ENCODE measurements at regions not wholly inside any gene's neighbourhood (a gene's known extent, or its start where the extent isn't known, plus 50 kb on each side); places are given as distances from the start of the nearest gene placed in this dataset.

DNA sequence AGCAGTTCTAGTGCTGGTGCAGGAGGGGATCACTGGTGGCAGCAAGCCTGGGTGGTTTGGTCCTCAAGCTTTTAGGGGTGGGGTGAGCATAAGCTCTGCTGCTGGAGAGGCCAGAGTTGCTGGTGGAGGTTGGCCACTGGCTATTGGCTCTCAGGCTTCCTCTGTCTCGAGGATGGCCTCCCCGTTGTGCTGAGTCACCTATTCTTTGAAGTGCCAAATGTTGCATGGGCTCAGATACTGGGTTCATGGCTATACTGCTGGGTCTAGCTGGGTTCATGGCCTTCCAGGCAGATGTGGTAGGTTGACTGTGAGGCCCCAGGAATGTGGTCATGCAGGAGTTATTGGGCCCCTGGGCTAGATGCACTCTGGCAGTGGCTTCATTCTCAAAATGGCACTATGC is 466.3 kb downstream of the NAF1 start:
- H3K27ac ChIP-seq (ENCODE audit: low read depth, low read length) = no peak overlapping the region
- no peak overlapping the region for H3K4me3 ChIP-seq (ENCODE audit: low read depth, low read length)
- no peaks in the 10 kb centered on the region for H3K4me1 ChIP-seq (ENCODE audit: control insufficient read depth, insufficient read depth, low read length)
- no peak overlapping the region for H3K9ac ChIP-seq (ENCODE audit: low read depth, low read length)
- no peaks in the 10 kb centered on the region for H3K27me3 ChIP-seq (ENCODE audit: control insufficient read depth, insufficient read depth, low read length)
- H3K9me3 ChIP-seq (ENCODE audit: control insufficient read depth, insufficient read depth, low read length) = no peaks in the 10 kb centered on the region
- no peaks in the 10 kb centered on the region for H3K36me3 ChIP-seq (ENCODE audit: control insufficient read depth, insufficient read depth, low read length)

- Histone ChIP-seq H3K27ac (ENCODE audit: low read depth, low read length) (no peak overlapping the region), H3K4me1 (ENCODE audit: control insufficient read depth, insufficient read depth, low read length) (no peaks in the 10 kb centered on the region), H3K9ac (ENCODE audit: low read depth, low read length) (no peak overlapping the region), H3K27me3 (ENCODE audit: control insufficient read depth, insufficient read depth, low read length) (no peaks in the 10 kb centered on the region), H3K36me3 (ENCODE audit: control insufficient read depth, insufficient read depth, low read length) (no peaks in the 10 kb centered on the region), H3K4me3 (ENCODE audit: low read depth, low read length) (no peak overlapping the region), H3K9me3 (ENCODE audit: control insufficient read depth, insufficient read depth, low read length) (no peaks in the 10 kb centered on the region)
Measured at GRCh38 chr4:162699629-162700028, 467.1 kb downstream of the NAF1 start.

- Histone ChIP-seq H3K27me3 (ENCODE audit: control insufficient read depth, insufficient read depth, low read length) (no peaks in the 10 kb centered on the region), H3K9ac (ENCODE audit: low read depth, low read length) (no peak overlapping the region), H3K36me3 (ENCODE audit: control insufficient read depth, insufficient read depth, low read length) (no peaks in the 10 kb centered on the region), H3K9me3 (ENCODE audit: control insufficient read depth, insufficient read depth, low read length) (no peaks in the 10 kb centered on the region), H3K4me3 (ENCODE audit: low read depth, low read length) (no peak overlapping the region), H3K27ac (ENCODE audit: low read depth, low read length) (no peak overlapping the region), H3K4me1 (ENCODE audit: control insufficient read depth, insufficient read depth, low read length) (no peaks in the 10 kb centered on the region)
Measured at GRCh38 chr4:162685410-162685809, 481.3 kb downstream of the NAF1 start.

DNA sequence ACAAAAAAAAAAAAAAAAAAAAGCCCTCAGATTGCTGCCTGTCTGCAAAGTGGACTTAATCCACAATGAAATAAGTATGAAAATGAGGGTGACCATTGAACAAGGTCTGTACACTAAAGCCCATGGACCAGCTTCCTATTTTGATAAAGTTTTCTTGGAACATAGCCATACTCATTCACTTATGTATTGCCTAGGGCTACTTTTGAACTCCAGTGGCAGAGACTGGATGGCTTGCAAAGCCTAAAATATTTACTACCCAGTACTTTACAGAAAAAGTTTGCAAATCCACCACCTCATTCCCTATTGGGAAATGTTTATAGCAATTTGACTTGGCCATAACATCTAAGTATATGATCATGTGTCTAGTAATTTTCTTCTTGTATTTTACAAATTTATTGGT is 481.7 kb downstream of the NAF1 start:
- Histone ChIP-seq H3K4me1 (ENCODE audit: control insufficient read depth, insufficient read depth, low read length) (no peaks in the 10 kb centered on the region), H3K27me3 (ENCODE audit: control insufficient read depth, insufficient read depth, low read length) (no peaks in the 10 kb centered on the region), H3K36me3 (ENCODE audit: control insufficient read depth, insufficient read depth, low read length) (no peaks in the 10 kb centered on the region), H3K9me3 (ENCODE audit: control insufficient read depth, insufficient read depth, low read length) (no peaks in the 10 kb centered on the region), H3K27ac (ENCODE audit: low read depth, low read length) (no peak overlapping the region), H3K4me3 (ENCODE audit: low read depth, low read length) (no peak overlapping the region), H3K9ac (ENCODE audit: low read depth, low read length) (no peak overlapping the region)

DNA sequence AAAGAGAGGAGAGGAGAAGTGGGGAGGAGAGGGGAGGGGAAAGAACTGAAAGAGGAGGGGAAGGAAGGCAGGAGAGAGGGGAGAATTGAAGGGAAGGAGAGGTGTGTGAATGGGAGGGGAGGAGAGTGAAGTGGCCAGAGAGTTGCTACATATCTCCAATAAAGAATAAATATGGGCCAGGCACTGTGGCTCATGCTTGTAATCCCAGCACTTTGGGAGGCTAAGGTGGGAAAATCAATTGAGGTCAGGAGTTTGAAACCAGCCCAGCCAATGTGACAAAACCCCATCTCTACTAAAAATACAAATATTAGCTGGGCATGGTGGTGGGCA is 482.4 kb downstream of the NAF1 start:
- Histone ChIP-seq H3K36me3 (ENCODE audit: control insufficient read depth, insufficient read depth, low read length) (no peaks in the 10 kb centered on the region), H3K9ac (ENCODE audit: low read depth, low read length) (no peak overlapping the region), H3K9me3 (ENCODE audit: control insufficient read depth, insufficient read depth, low read length) (0 out of 2 replicates have a peak, but pooled peaks cover under 1% of the 10 kb centered on the region), H3K4me3 (ENCODE audit: low read depth, low read length) (no peak overlapping the region), H3K27me3 (ENCODE audit: control insufficient read depth, insufficient read depth, low read length) (no peaks in the 10 kb centered on the region), H3K27ac (ENCODE audit: low read depth, low read length) (no peak overlapping the region), H3K4me1 (ENCODE audit: control insufficient read depth, insufficient read depth, low read length) (no peaks in the 10 kb centered on the region)

DNA sequence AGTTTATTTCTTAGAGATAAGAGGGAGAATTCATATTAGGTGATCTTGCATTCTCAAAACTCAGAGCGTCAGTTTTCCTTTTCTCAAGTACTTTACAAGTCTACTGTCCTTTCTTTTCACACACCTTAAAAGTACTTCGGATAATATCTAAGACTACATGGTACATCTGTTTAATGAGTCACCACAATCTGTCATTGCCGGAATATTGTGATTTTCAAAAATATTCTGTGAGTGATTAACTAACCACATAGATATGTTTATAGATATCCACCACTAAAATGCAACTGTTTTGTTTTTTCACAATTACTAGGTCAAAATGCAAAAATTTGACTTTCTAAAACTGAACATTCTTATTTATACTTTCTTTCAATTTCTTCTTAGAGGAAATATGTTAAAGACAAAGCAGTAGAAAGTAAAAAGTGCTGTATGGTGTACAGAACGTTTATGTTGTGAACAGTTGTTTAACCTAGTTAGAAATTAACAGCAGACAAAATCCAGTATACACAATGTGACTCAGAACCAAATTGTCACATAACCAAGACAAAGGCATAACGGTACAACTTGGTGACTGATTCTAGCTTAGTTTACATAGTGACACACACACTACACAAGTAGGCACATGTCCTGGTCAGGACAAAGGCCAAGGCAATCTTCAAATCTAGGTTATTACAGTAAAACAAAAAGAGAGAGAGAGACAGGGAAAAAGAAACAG is 482.9 kb downstream of the NAF1 start:
- Histone ChIP-seq H3K9me3 (ENCODE audit: control insufficient read depth, insufficient read depth, low read length) (peaks cover 6% of the 10 kb centered on the region; the same call in 1 of the 2 replicates), H3K27ac (ENCODE audit: low read depth, low read length) (no peak overlapping the region), H3K4me1 (ENCODE audit: control insufficient read depth, insufficient read depth, low read length) (no peaks in the 10 kb centered on the region), H3K4me3 (ENCODE audit: low read depth, low read length) (no peak overlapping the region), H3K9ac (ENCODE audit: low read depth, low read length) (no peak overlapping the region), H3K27me3 (ENCODE audit: control insufficient read depth, insufficient read depth, low read length) (no peaks in the 10 kb centered on the region), H3K36me3 (ENCODE audit: control insufficient read depth, insufficient read depth, low read length) (no peaks in the 10 kb centered on the region)

- peaks cover 8% of the 10 kb centered on the region; the same call in 1 of the 2 replicates for H3K9me3 ChIP-seq (ENCODE audit: control insufficient read depth, insufficient read depth, low read length)
- no peak overlapping the region for H3K4me3 ChIP-seq (ENCODE audit: low read depth, low read length)
- H3K27ac ChIP-seq (ENCODE audit: low read depth, low read length) = no peak overlapping the region
- H3K36me3 ChIP-seq (ENCODE audit: control insufficient read depth, insufficient read depth, low read length) = no peaks in the 10 kb centered on the region
- no peaks in the 10 kb centered on the region for H3K4me1 ChIP-seq (ENCODE audit: control insufficient read depth, insufficient read depth, low read length)
- H3K9ac ChIP-seq (ENCODE audit: low read depth, low read length) = no peak overlapping the region
- H3K27me3 ChIP-seq (ENCODE audit: control insufficient read depth, insufficient read depth, low read length) = no peaks in the 10 kb centered on the region
Measured at GRCh38 chr4:162682651-162683050, 484.0 kb downstream of the NAF1 start.

GRCh38 chr4:162681212-162681611 is 485.5 kb downstream of the NAF1 start:
- H3K36me3 ChIP-seq (ENCODE audit: control insufficient read depth, insufficient read depth, low read length) = no peaks in the 10 kb centered on the region
- H3K9ac ChIP-seq (ENCODE audit: low read depth, low read length) = no peak overlapping the region
- H3K9me3 ChIP-seq (ENCODE audit: control insufficient read depth, insufficient read depth, low read length) = peaks cover 8% of the 10 kb centered on the region; the same call in 1 of the 2 replicates
- H3K27ac ChIP-seq (ENCODE audit: low read depth, low read length) = no peak overlapping the region
- no peak overlapping the region for H3K4me3 ChIP-seq (ENCODE audit: low read depth, low read length)
- no peaks in the 10 kb centered on the region for H3K27me3 ChIP-seq (ENCODE audit: control insufficient read depth, insufficient read depth, low read length)
- no peaks in the 10 kb centered on the region for H3K4me1 ChIP-seq (ENCODE audit: control insufficient read depth, insufficient read depth, low read length)

DNA sequence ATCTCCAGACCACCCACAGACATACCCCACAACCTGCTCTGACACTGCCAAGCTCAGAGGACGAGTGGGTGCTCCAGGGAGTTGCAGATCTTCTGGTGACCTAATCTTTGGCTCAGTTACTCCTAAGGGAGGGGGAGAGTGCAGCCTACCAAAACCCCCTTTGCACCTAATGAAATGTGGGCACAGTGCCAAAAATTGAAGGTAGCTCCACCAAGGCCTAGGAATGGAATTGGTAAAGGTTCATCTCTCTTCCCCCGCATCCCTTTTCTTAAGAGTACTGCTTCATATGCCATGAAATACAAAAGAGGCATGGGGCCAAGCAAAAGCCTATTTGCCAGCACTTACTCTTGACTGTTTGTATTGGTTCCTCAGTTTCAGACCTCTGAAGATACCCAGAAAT is 491.0 kb downstream of the NAF1 start:
- Histone ChIP-seq H3K9me3 (ENCODE audit: control insufficient read depth, insufficient read depth, low read length) (peaks cover 12% of the 10 kb centered on the region), H3K27ac (ENCODE audit: low read depth, low read length) (no peak overlapping the region), H3K9ac (ENCODE audit: low read depth, low read length) (no peak overlapping the region), H3K4me3 (ENCODE audit: low read depth, low read length) (no peak overlapping the region), H3K27me3 (ENCODE audit: control insufficient read depth, insufficient read depth, low read length) (no peaks in the 10 kb centered on the region), H3K4me1 (ENCODE audit: control insufficient read depth, insufficient read depth, low read length) (no peaks in the 10 kb centered on the region), H3K36me3 (ENCODE audit: control insufficient read depth, insufficient read depth, low read length) (no peaks in the 10 kb centered on the region)

DNA sequence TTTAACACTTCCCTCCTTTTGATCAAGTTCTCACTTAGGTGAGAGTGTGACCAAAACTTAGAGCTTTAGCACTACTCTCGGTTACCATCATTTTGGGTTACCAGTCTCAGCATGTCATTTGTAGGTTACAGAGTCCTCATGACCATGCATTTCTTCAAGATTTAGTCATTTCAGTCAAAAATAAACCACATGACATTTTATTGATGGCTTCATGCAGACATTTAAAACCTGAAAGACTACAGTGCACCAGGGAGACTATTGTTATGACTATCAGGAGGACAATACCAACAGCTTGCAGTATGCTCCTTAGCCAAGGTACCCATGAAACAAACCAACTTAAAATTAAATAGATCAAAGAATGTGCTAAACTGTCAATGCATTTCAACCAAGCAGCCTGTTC is 498.1 kb upstream of the FSTL5 start:
- Histone ChIP-seq H3K9me3 (ENCODE audit: control insufficient read depth, insufficient read depth, low read length) (no peaks in the 10 kb centered on the region), H3K27me3 (ENCODE audit: control insufficient read depth, insufficient read depth, low read length) (no peaks in the 10 kb centered on the region), H3K4me3 (ENCODE audit: low read depth, low read length) (no peak overlapping the region), H3K4me1 (ENCODE audit: control insufficient read depth, insufficient read depth, low read length) (peaks cover 17% of the 10 kb centered on the region), H3K27ac (ENCODE audit: low read depth, low read length) (no peak overlapping the region), H3K9ac (ENCODE audit: low read depth, low read length) (no peak overlapping the region), H3K36me3 (ENCODE audit: control insufficient read depth, insufficient read depth, low read length) (no peaks in the 10 kb centered on the region)

DNA sequence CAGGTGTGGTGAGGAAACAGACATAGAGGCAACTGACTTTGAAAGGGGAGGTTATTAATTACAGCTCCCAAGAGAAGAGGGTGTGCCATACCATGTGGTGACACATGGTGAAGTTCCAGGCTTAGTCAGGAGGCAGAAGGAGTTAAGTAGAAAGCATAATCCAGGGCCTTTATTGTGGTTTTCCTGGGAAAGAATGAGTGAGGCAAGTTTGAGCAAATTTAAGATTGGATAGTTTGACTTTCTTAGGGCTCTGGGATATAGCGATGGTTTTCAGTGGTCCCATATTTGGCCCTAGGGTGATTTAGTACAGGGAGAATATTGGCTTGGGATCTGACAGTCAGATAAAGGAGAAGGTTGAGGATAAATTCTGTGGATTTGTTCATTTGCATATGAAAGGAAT is 495.9 kb upstream of the FSTL5 start:
- Histone ChIP-seq H3K4me3 (ENCODE audit: low read depth, low read length) (no peak overlapping the region), H3K36me3 (ENCODE audit: control insufficient read depth, insufficient read depth, low read length) (no peaks in the 10 kb centered on the region)

More for the DNA sequence above, 495.9 kb upstream of the FSTL5 start:
- H3K9ac ChIP-seq (ENCODE audit: low read depth, low read length) = no peak overlapping the region
- H3K27ac ChIP-seq (ENCODE audit: low read depth, low read length) = no peak overlapping the region
- peaks cover 22% of the 10 kb centered on the region for H3K4me1 ChIP-seq (ENCODE audit: control insufficient read depth, insufficient read depth, low read length)
- H3K9me3 ChIP-seq (ENCODE audit: control insufficient read depth, insufficient read depth, low read length) = no peaks in the 10 kb centered on the region
- no peaks in the 10 kb centered on the region for H3K27me3 ChIP-seq (ENCODE audit: control insufficient read depth, insufficient read depth, low read length)

All from HUES48 (cell line).